GM12864 (cell line): ENCODE measurements at regions not wholly inside any gene's neighbourhood (a gene's known extent, or its start where the extent isn't known, plus 50 kb on each side); places are given as distances from the start of the nearest gene placed in this dataset.

Experiments
- DNase-seq: peaks from one replicate; pipeline ENCODE4 v3.0.0-alpha.2; 2011; ENCODE audit warnings: low read depth
- H3K4me3 ChIP-seq: 2 replicates; pipeline ENCODE4 v1.5.1; 2011; ENCODE audit warnings: mild to moderate bottlenecking, low read depth, low read length, control low read depth
- CTCF ChIP-seq: IDR thresholded peaks from 2 replicates; pipeline ENCODE4 v1.5.1; 2011; ENCODE audit warnings: low read depth, mild to moderate bottlenecking, moderate library complexity, low read length, control low read depth, inconsistent platforms; ENCODE audit errors: missing control alignments

- TF ChIP-seq CTCF = no peak
- no peak overlapping the region for H3K4me3 ChIP-seq
- no peak for DNase-seq
These were observed 1208.7 kb downstream of the BRINP3 start for GRCh38 chr1:189269011-189269410.

- DNase-seq = no peak
- no peak for TF ChIP-seq CTCF
- H3K4me3 ChIP-seq = no peak overlapping the region
These were observed 1203.4 kb downstream of the BRINP3 start for GRCh38 chr1:189274267-189274666.

- DNase-seq = no peak
- no peak for TF ChIP-seq CTCF
- H3K4me3 ChIP-seq = no peak overlapping the region
These were observed 1201.9 kb downstream of the BRINP3 start for GRCh38 chr1:189275796-189276195.

- H3K4me3 ChIP-seq = no peak overlapping the region
- TF ChIP-seq CTCF = no peak
- DNase-seq = no peak
These were observed 1188.3 kb downstream of the BRINP3 start for GRCh38 chr1:189289346-189289745.

- DNase-seq = no peak
- no peak overlapping the region for H3K4me3 ChIP-seq
- no peak for TF ChIP-seq CTCF
These were observed 1176.4 kb downstream of the BRINP3 start for GRCh38 chr1:189301235-189301634.

- no peak for DNase-seq
- no peak for TF ChIP-seq CTCF
- no peak overlapping the region for H3K4me3 ChIP-seq
These were observed 1172.4 kb downstream of the BRINP3 start for GRCh38 chr1:189305279-189305678.

- H3K4me3 ChIP-seq = no peak overlapping the region
- DNase-seq = no peak
- no peak for TF ChIP-seq CTCF
These were observed 1165.7 kb downstream of the BRINP3 start for GRCh38 chr1:189311915-189312314.
